ENCODE measurements at regions not wholly inside any gene's neighbourhood (a gene's known extent, or its start where the extent isn't known, plus 50 kb on each side); places are given as distances from the start of the nearest gene placed in this dataset.

- no peak overlapping the region for H3K27ac ChIP-seq
- no peaks in the 10 kb centered on the region for H3K36me3 ChIP-seq
- no peaks in the 10 kb centered on the region for H3K4me1 ChIP-seq
- no peaks in the 10 kb centered on the region for H3K9me3 ChIP-seq (replicated peaks)
- H3K4me3 ChIP-seq: no peak overlapping the region
- H3K27me3 ChIP-seq: no peaks in the 10 kb centered on the region; the same call in 1 of the 2 replicates
- DNase-seq: peak; percentile 25 to 44
Observed at GRCh38 chr6:133817460-133818047, 71.4 kb upstream of the TCF21 start.

DNA sequence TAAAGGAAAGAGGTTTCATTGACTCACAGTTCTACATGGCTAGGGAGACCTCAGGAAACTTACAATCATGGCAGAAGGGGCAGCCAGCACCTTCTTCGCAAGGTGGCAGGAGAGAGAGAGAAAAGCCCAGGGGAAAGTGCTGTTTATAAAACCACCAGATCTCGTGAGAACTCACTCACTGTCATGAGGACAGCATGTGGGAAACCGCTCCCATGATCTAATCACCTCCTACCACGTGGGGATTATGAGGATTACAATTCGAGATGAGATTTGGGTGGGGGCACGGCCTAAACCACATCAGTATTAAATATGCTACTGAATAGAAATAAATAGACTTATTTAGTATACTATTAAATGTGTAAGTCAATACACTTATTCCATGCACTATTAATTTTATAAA, 70.6 kb upstream of the TCF21 start:
- peak in 1 of 2 experiments; percentile 7 for DNase-seq
- no peaks in the 10 kb centered on the region for H3K4me1 ChIP-seq

GRCh38 chr6:133820208-133820607, 68.7 kb upstream of the TCF21 start:
- H3K4me3 ChIP-seq: no peak overlapping the region
- no peak overlapping the region for H3K27ac ChIP-seq
- no peaks in the 10 kb centered on the region for H3K36me3 ChIP-seq

More for the DNA sequence above, 70.6 kb upstream of the TCF21 start:
- H3K9me3 ChIP-seq (replicated peaks): no peaks in the 10 kb centered on the region
- H3K27ac ChIP-seq: no peak overlapping the region
- H3K36me3 ChIP-seq: no peaks in the 10 kb centered on the region
- no peak overlapping the region for H3K4me3 ChIP-seq
- no peaks in the 10 kb centered on the region; the same call in 1 of the 2 replicates for H3K27me3 ChIP-seq

DNA sequence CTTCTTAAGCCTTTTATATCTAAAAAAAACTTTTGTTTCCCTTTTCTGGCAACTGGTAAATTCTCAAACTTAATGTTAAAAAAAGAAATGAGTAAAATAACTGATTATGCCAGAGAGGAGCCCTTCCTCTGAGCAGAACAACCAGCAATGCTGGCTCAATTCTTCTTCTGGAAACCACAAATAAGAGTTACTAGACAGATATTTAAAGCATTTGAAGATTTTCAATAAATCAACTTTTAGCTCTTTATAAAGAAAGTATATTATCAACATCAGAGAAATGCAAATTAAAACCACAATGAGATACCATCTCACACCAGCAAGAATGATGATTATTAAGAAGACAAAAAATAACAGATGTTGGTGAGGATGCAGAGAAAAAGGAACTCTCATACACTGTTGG, 61.1 kb upstream of the TCF21 start:
- DNase-seq: no peak
- no peaks in the 10 kb centered on the region for H3K36me3 ChIP-seq
- H3K27me3 ChIP-seq: no peaks in the 10 kb centered on the region
- no peak overlapping the region for H3K4me3 ChIP-seq
- no peaks in the 10 kb centered on the region for H3K4me1 ChIP-seq
- no peak overlapping the region for H3K27ac ChIP-seq
- no peaks in the 10 kb centered on the region for H3K9me3 ChIP-seq (replicated peaks)

More at GRCh38 chr6:133820208-133820607, 68.7 kb upstream of the TCF21 start:
- H3K27me3 ChIP-seq: no peaks in the 10 kb centered on the region; the same call in 1 of the 2 replicates
- no peaks in the 10 kb centered on the region for H3K4me1 ChIP-seq
- H3K9me3 ChIP-seq (replicated peaks): no peaks in the 10 kb centered on the region
- DNase-seq: no peak

GRCh38 chr6:133833949-133834359, 55.0 kb upstream of the TCF21 start:
- Histone ChIP-seq H3K4me3 (no peak overlapping the region), H3K4me1 (no peaks in the 10 kb centered on the region), H3K27ac (no peak overlapping the region), H3K9me3 (replicated peaks) (no peaks in the 10 kb centered on the region), H3K36me3 (no peaks in the 10 kb centered on the region), H3K27me3 (no peaks in the 10 kb centered on the region)
- DNase-seq: peak; percentile 52 to 73

- no peaks in the 10 kb centered on the region for H3K9me3 ChIP-seq (replicated peaks)
- H3K4me1 ChIP-seq: no peaks in the 10 kb centered on the region
- H3K4me3 ChIP-seq: no peak overlapping the region
- H3K27me3 ChIP-seq: no peaks in the 10 kb centered on the region
- H3K36me3 ChIP-seq: no peaks in the 10 kb centered on the region
- no peak overlapping the region for H3K27ac ChIP-seq
- no peak for DNase-seq
Observed at GRCh38 chr6:133834472-133835170, 54.3 kb upstream of the TCF21 start.

GRCh38 chr6:133835901-133836300, 53.0 kb upstream of the TCF21 start:
- H3K9me3 ChIP-seq (replicated peaks): no peaks in the 10 kb centered on the region
- no peaks in the 10 kb centered on the region for H3K36me3 ChIP-seq
- no peak overlapping the region for H3K4me3 ChIP-seq
- H3K4me1 ChIP-seq: no peaks in the 10 kb centered on the region
- H3K27me3 ChIP-seq: no peaks in the 10 kb centered on the region
- no peak overlapping the region for H3K27ac ChIP-seq
- DNase-seq: no peak

- no peaks in the 10 kb centered on the region for H3K9me3 ChIP-seq (replicated peaks)
- H3K27me3 ChIP-seq: no peaks in the 10 kb centered on the region
- peak; percentile 7 to 13 for DNase-seq
- H3K4me1 ChIP-seq: no peaks in the 10 kb centered on the region
- no peak overlapping the region for H3K4me3 ChIP-seq
- no peaks in the 10 kb centered on the region for H3K36me3 ChIP-seq
- H3K27ac ChIP-seq: no peak overlapping the region
Observed at GRCh38 chr6:133837801-133838349, 51.0 kb upstream of the TCF21 start.
